ENCODE measurements at regions not wholly inside any gene's neighbourhood (a gene's known extent, or its start where the extent isn't known, plus 50 kb on each side); places are given as distances from the start of the nearest gene placed in this dataset.
"Not testable (repeated sequence)": the region's sequence is repeated elsewhere in the genome, so short reads cannot be mapped to it uniquely, and the experiment has no call there.

DNA sequence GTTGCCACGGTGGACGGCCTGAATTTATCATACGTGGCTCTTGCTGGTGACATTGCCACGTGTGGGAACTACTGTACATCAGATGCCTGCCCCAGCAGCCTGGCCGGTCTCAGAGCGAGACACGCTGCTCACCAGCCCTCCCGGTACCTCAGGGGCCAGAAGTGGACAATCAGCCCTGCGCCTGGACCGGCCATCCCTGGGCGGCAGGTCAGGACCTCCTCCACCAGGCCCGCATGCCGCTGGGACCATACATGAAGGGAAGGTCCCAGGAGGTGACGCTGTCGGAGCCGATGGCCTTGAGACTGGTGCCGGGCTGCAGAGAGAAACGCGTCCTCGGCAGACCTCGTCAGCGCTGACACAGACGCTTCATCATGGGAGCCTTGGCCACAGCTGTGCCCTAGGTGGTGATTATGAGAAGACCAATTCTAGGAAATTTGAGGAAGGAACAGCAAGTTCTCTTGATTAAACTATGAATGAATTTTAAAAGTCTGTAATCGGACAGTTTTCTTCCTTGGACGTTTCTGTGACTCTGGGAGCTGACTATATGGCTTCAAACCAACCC is 5456.7 kb upstream of the TPTE start:
- TF ChIP-seq, protein P1, sequence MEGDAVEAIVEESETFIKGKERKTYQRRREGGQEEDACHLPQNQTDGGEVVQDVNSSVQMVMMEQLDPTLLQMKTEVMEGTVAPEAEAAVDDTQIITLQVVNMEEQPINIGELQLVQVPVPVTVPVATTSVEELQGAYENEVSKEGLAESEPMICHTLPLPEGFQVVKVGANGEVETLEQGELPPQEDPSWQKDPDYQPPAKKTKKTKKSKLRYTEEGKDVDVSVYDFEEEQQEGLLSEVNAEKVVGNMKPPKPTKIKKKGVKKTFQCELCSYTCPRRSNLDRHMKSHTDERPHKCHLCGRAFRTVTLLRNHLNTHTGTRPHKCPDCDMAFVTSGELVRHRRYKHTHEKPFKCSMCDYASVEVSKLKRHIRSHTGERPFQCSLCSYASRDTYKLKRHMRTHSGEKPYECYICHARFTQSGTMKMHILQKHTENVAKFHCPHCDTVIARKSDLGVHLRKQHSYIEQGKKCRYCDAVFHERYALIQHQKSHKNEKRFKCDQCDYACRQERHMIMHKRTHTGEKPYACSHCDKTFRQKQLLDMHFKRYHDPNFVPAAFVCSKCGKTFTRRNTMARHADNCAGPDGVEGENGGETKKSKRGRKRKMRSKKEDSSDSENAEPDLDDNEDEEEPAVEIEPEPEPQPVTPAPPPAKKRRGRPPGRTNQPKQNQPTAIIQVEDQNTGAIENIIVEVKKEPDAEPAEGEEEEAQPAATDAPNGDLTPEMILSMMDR (conservative IDR thresholded peaks at IDR 0.05 in 1 of 2, IDR thresholded peaks at IDR 0.05 in 1 of 2; ENCODE audit: low read depth in 1 of 2, low read length in 2 of 2), result not testable (repeated sequence)
- TF ChIP-seq EZH2 (IDR thresholded peaks at IDR 0.05; ENCODE audit: low read length, missing control alignments), result not testable (repeated sequence)
